ENCODE measurements at regions not wholly inside any gene's neighbourhood (a gene's known extent, or its start where the extent isn't known, plus 50 kb on each side); places are given as distances from the start of the nearest gene placed in this dataset.
"Not testable (repeated sequence)": the region's sequence is repeated elsewhere in the genome, so short reads cannot be mapped to it uniquely, and the experiment has no call there.

DNA sequence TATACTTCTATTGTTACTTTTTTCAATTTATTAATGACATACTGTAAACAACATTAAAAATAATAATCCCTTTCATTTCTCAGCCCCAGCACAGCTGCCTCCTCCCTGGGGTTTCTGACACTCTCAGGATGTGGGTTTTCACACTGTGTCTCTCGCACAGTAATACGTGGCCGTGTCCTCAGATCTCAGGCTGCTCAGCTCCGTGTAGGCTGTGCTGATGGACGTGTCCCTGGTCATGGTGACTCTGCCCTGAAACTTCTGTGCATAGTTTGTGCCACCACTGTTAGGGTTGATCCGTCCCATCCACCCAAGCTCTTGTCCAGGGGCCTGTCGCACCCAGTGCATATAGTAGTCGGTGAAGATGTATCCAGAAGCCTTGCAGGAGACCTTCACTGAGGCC lies 80.0 kb downstream of the OR4M2 start:
- DNase-seq (ENCODE audit: low read depth, low spot score); CTCF ChIA-PET; RAD21 ChIA-PET (ENCODE audit: low non-redundant PET in 1 of 2, low total read pairs in 2 of 2, uncharacterized antibody in 2 of 2, unreplicated experiment in 2 of 2); H2AFZ ChIP-seq (ENCODE audit: low read depth, low read length, poor library complexity, severe bottlenecking); H3K4me3 ChIP-seq (replicated peaks in 1 of 2; ENCODE audit: low read depth in 1 of 2, low read length in 2 of 2); H3K9me3 ChIP-seq (ENCODE audit: control insufficient read depth in 1 of 2, insufficient read depth in 1 of 2, low read depth in 1 of 2, low read length in 2 of 2); H3K9me2 ChIP-seq (ENCODE audit: insufficient read depth); ATAC-seq; H4K20me1 ChIP-seq (ENCODE audit: insufficient read depth); H3K36me3 ChIP-seq (ENCODE audit: control insufficient read depth in 1 of 2, insufficient read depth in 2 of 2, low read length in 2 of 2); H3K27ac ChIP-seq (ENCODE audit: low read depth, low read length); H3K4me2 ChIP-seq (ENCODE audit: low read length); H3K79me2 ChIP-seq (ENCODE audit: insufficient read depth, low read length); intact Hi-C loops (cut with micrococcal nuclease); H3K4me1 ChIP-seq (ENCODE audit: control insufficient read depth in 1 of 2, insufficient read depth in 2 of 2, low read length in 2 of 2); H3K9ac ChIP-seq (ENCODE audit: low read length); POLR2A ChIA-PET; H3K27me3 ChIP-seq (ENCODE audit: insufficient read depth, low read length); BruUV-seq (replicated peaks): not testable (repeated sequence)

- H3K36me3 ChIP-seq (ENCODE audit: control insufficient read depth in 1 of 2, insufficient read depth in 2 of 2, low read length in 2 of 2); POLR2A ChIA-PET; H3K4me1 ChIP-seq (ENCODE audit: control insufficient read depth in 1 of 2, insufficient read depth in 2 of 2, low read length in 2 of 2); H3K9me2 ChIP-seq (ENCODE audit: insufficient read depth); H2AFZ ChIP-seq (ENCODE audit: low read depth, low read length, poor library complexity, severe bottlenecking); H4K20me1 ChIP-seq (ENCODE audit: insufficient read depth); H3K9ac ChIP-seq (ENCODE audit: low read length); H3K27ac ChIP-seq (ENCODE audit: low read depth, low read length); ATAC-seq; H3K27me3 ChIP-seq (ENCODE audit: insufficient read depth, low read length); H3K9me3 ChIP-seq (ENCODE audit: control insufficient read depth in 1 of 2, insufficient read depth in 1 of 2, low read depth in 1 of 2, low read length in 2 of 2); BruUV-seq (replicated peaks); CTCF ChIA-PET; RAD21 ChIA-PET (ENCODE audit: low non-redundant PET in 1 of 2, low total read pairs in 2 of 2, uncharacterized antibody in 2 of 2, unreplicated experiment in 2 of 2); intact Hi-C loops (cut with micrococcal nuclease); H3K4me3 ChIP-seq (replicated peaks in 1 of 2; ENCODE audit: low read depth in 1 of 2, low read length in 2 of 2); H3K4me2 ChIP-seq (ENCODE audit: low read length); DNase-seq (ENCODE audit: low read depth, low spot score); H3K79me2 ChIP-seq (ENCODE audit: insufficient read depth, low read length): not testable (repeated sequence)
Observed at GRCh38 chr15:22160741-22161140, 80.4 kb downstream of the OR4M2 start.

DNA sequence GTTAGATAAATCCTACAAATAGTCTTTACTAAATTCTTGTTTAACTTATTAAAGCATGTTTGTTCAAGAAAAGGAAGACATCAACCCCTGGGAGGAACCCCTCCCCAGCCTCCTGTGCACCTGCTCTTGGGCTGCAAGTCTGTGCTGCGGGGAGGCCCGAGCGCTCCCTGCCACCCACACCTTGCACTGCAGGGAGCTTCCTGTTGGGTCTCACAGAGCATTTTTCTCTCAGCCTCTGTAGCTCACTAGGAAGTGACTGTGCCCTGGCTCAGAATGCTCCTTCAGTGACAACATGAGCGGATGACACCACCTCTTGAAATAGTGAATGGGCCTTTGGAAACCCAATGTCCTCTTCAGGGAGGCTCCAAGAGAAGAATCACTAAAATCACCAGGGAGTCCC lies 81.1 kb downstream of the OR4M2 start:
- POLR2A ChIA-PET; BruUV-seq (replicated peaks); intact Hi-C loops (cut with micrococcal nuclease): not testable (repeated sequence)

DNA sequence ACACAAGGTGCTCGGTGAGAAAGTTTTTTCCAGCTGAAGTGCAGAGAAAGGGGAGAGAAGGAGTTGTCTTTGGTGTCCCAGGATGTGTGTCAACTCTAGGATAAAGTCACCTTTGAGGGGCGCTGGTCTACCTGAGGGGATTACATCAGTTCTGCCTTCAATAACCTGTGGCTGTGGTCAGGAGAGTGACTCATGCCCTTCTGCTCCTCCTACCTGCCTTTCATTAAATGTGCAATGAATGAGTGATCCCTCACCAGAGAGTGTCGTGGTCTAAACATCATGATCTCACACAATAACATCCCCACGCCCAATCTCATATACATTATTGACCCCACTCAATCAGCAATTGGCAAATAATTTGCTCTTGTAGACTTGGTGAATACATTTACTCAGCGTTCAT lies 83.4 kb downstream of the OR4M2 start:
- H3K36me3 ChIP-seq (ENCODE audit: control insufficient read depth in 1 of 2, insufficient read depth in 2 of 2, low read length in 2 of 2); H3K4me3 ChIP-seq (replicated peaks in 1 of 2; ENCODE audit: low read depth in 1 of 2, low read length in 2 of 2); H2AFZ ChIP-seq (ENCODE audit: low read depth, low read length, poor library complexity, severe bottlenecking); RAD21 ChIA-PET (ENCODE audit: low non-redundant PET in 1 of 2, low total read pairs in 2 of 2, uncharacterized antibody in 2 of 2, unreplicated experiment in 2 of 2); H3K4me2 ChIP-seq (ENCODE audit: low read length); H3K9ac ChIP-seq (ENCODE audit: low read length); intact Hi-C loops (cut with micrococcal nuclease); H3K27me3 ChIP-seq (ENCODE audit: insufficient read depth, low read length); H4K20me1 ChIP-seq (ENCODE audit: insufficient read depth); H3K9me3 ChIP-seq (ENCODE audit: control insufficient read depth in 1 of 2, insufficient read depth in 1 of 2, low read depth in 1 of 2, low read length in 2 of 2); H3K27ac ChIP-seq (ENCODE audit: low read depth, low read length); CTCF ChIA-PET; H3K79me2 ChIP-seq (ENCODE audit: insufficient read depth, low read length); H3K4me1 ChIP-seq (ENCODE audit: control insufficient read depth in 1 of 2, insufficient read depth in 2 of 2, low read length in 2 of 2); BruUV-seq (replicated peaks); H3K9me2 ChIP-seq (ENCODE audit: insufficient read depth); DNase-seq (ENCODE audit: low read depth, low spot score); ATAC-seq; POLR2A ChIA-PET: not testable (repeated sequence)

More for the DNA sequence above, 81.1 kb downstream of the OR4M2 start:
- H4K20me1 ChIP-seq (ENCODE audit: insufficient read depth); RAD21 ChIA-PET (ENCODE audit: low non-redundant PET in 1 of 2, low total read pairs in 2 of 2, uncharacterized antibody in 2 of 2, unreplicated experiment in 2 of 2); H3K79me2 ChIP-seq (ENCODE audit: insufficient read depth, low read length); H3K27me3 ChIP-seq (ENCODE audit: insufficient read depth, low read length); H2AFZ ChIP-seq (ENCODE audit: low read depth, low read length, poor library complexity, severe bottlenecking); H3K9me2 ChIP-seq (ENCODE audit: insufficient read depth); H3K4me3 ChIP-seq (replicated peaks in 1 of 2; ENCODE audit: low read depth in 1 of 2, low read length in 2 of 2); H3K4me1 ChIP-seq (ENCODE audit: control insufficient read depth in 1 of 2, insufficient read depth in 2 of 2, low read length in 2 of 2); H3K4me2 ChIP-seq (ENCODE audit: low read length); CTCF ChIA-PET; H3K9ac ChIP-seq (ENCODE audit: low read length); DNase-seq (ENCODE audit: low read depth, low spot score); H3K27ac ChIP-seq (ENCODE audit: low read depth, low read length); H3K9me3 ChIP-seq (ENCODE audit: control insufficient read depth in 1 of 2, insufficient read depth in 1 of 2, low read depth in 1 of 2, low read length in 2 of 2); H3K36me3 ChIP-seq (ENCODE audit: control insufficient read depth in 1 of 2, insufficient read depth in 2 of 2, low read length in 2 of 2); ATAC-seq: not testable (repeated sequence)

DNA sequence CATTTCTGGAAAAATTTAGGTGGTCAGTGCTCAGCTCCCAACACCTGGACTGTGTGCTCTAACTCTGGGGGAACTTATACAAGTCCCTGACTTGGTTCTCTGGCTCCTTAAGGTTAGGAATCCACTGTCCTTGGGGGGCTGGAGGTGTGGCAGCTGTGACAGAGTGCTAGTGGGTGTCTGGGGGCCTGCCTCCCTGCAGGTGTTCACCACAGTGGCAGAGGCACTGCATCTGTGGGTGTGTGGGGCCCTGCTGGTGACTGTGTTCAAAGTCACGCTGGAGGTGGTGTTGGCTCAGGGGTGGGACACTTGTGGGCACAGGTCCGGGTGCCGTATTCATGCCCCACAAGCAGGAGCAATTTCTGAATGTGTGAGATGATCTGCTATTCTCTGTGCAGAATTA lies 87.2 kb downstream of the OR4M2 start:
- H3K9ac ChIP-seq (ENCODE audit: low read length); intact Hi-C loops (cut with micrococcal nuclease); BruUV-seq (replicated peaks); DNase-seq (ENCODE audit: low read depth, low spot score); H4K20me1 ChIP-seq (ENCODE audit: insufficient read depth); H3K79me2 ChIP-seq (ENCODE audit: insufficient read depth, low read length); H3K9me3 ChIP-seq (ENCODE audit: control insufficient read depth in 1 of 2, insufficient read depth in 1 of 2, low read depth in 1 of 2, low read length in 2 of 2); H3K27me3 ChIP-seq (ENCODE audit: insufficient read depth, low read length); H3K36me3 ChIP-seq (ENCODE audit: control insufficient read depth in 1 of 2, insufficient read depth in 2 of 2, low read length in 2 of 2); POLR2A ChIA-PET; H3K4me2 ChIP-seq (ENCODE audit: low read length); H3K4me1 ChIP-seq (ENCODE audit: control insufficient read depth in 1 of 2, insufficient read depth in 2 of 2, low read length in 2 of 2); H3K27ac ChIP-seq (ENCODE audit: low read depth, low read length); RAD21 ChIA-PET (ENCODE audit: low non-redundant PET in 1 of 2, low total read pairs in 2 of 2, uncharacterized antibody in 2 of 2, unreplicated experiment in 2 of 2); CTCF ChIA-PET; H2AFZ ChIP-seq (ENCODE audit: low read depth, low read length, poor library complexity, severe bottlenecking); H3K4me3 ChIP-seq (replicated peaks in 1 of 2; ENCODE audit: low read depth in 1 of 2, low read length in 2 of 2); H3K9me2 ChIP-seq (ENCODE audit: insufficient read depth); ATAC-seq: not testable (repeated sequence)
